ENCODE measurements at regions not wholly inside any gene's neighbourhood (a gene's known extent, or its start where the extent isn't known, plus 50 kb on each side); places are given as distances from the start of the nearest gene placed in this dataset.

DNA sequence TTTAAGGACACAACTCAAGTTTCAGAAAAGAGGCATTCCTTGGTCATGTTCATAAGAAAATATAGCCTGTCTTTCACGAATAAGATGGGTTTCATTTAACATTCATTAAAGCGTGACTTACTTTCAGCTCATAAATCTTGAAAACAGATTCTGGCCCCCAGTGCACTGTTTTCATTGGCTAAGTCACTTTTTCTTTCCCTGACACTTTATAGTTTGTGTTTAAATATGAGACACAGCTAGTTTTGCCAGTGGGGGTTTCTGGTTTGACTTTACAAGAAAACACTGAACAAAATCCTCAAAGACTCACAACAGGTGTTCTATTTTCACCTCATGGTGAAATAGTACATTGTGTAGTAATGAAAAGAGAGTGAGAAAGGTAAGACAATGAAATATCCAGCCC lies 65.9 kb downstream of the PHLDA1 start:
- CTCF ChIA-PET = interaction anchor here (0.9 kb wide), 1 partner anchor 14 kb away, joined by 4 read pairs; no protein-coding TSS in a partner anchor
- no peak overlapping the region for H3K27ac ChIP-seq (ENCODE audit: extremely low read depth, low read depth, low read length)

DNA sequence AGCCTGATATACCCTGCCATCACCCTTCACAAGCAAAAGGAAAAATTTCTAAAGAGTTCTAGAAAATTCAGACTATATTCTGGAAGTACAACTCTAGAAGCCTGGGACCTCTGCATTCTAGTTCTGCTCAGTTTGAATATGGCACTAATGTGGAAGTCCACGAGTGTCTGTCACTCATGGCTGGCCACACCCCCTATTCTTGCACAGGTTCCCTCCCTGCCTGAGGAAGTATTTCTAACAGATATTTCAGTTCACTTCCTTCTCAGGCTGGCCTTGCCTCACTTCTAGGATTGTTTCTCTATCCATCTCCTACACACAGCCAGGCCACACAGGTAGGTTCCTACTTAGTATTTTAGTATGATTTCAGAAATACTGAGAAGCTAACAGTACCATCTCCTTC lies 67.4 kb downstream of the PHLDA1 start:
- ChIA-PET POLR2A (no interaction called here), CTCF (interaction anchor here (0.6 kb wide), 1 partner anchor 11 kb away, joined by 3 read pairs; no protein-coding TSS in a partner anchor)
- peaks cover 3% of the 10 kb centered on the region; the same call in 1 of the 2 replicates for H3K4me1 ChIP-seq (ENCODE audit: control insufficient read depth, insufficient read depth, low read length)
- TF ChIP-seq KLF7 (tag by site-specific recombination; IDR thresholded peaks at IDR 0.05; ENCODE audit: borderline replicate concordance) = no peak
- TF ChIP-seq ZNF335 (tag by site-specific recombination; conservative IDR thresholded peaks at IDR 0.05) = no peak
- no peak for TF ChIP-seq MEIS1 (CRISPR knock-in tag; IDR thresholded peaks at IDR 0.05; ENCODE audit: borderline replicate concordance)
- no peak for TF ChIP-seq ZNF121 (tag by site-specific recombination; IDR thresholded peaks at IDR 0.05)
- TF ChIP-seq, protein P1, sequence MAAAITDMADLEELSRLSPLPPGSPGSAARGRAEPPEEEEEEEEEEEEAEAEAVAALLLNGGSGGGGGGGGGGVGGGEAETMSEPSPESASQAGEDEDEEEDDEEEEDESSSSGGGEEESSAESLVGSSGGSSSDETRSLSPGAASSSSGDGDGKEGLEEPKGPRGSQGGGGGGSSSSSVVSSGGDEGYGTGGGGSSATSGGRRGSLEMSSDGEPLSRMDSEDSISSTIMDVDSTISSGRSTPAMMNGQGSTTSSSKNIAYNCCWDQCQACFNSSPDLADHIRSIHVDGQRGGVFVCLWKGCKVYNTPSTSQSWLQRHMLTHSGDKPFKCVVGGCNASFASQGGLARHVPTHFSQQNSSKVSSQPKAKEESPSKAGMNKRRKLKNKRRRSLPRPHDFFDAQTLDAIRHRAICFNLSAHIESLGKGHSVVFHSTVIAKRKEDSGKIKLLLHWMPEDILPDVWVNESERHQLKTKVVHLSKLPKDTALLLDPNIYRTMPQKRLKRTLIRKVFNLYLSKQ (tag by site-specific recombination; IDR thresholded peaks at IDR 0.05; ENCODE audit: borderline replicate concordance) = no peak
- TF ChIP-seq, protein P2, sequence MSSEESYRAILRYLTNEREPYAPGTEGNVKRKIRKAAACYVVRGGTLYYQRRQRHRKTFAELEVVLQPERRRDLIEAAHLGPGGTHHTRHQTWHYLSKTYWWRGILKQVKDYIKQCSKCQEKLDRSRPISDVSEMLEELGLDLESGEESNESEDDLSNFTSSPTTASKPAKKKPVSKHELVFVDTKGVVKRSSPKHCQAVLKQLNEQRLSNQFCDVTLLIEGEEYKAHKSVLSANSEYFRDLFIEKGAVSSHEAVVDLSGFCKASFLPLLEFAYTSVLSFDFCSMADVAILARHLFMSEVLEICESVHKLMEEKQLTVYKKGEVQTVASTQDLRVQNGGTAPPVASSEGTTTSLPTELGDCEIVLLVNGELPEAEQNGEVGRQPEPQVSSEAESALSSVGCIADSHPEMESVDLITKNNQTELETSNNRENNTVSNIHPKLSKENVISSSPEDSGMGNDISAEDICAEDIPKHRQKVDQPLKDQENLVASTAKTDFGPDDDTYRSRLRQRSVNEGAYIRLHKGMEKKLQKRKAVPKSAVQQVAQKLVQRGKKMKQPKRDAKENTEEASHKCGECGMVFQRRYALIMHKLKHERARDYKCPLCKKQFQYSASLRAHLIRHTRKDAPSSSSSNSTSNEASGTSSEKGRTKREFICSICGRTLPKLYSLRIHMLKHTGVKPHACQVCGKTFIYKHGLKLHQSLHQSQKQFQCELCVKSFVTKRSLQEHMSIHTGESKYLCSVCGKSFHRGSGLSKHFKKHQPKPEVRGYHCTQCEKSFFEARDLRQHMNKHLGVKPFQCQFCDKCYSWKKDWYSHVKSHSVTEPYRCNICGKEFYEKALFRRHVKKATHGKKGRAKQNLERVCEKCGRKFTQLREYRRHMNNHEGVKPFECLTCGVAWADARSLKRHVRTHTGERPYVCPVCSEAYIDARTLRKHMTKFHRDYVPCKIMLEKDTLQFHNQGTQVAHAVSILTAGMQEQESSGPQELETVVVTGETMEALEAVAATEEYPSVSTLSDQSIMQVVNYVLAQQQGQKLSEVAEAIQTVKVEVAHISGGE (tag by site-specific recombination; conservative IDR thresholded peaks at IDR 0.05; ENCODE audit: low read depth) = no peak
- TF ChIP-seq ZSCAN23 (tag by site-specific recombination; IDR thresholded peaks at IDR 0.05) = no peak
- TF ChIP-seq ZNF350 (tag by site-specific recombination; IDR thresholded peaks at IDR 0.05) = no peak
- no peak for TF ChIP-seq TRIM28 (IDR thresholded peaks at IDR 0.05; ENCODE audit: borderline replicate concordance, low read length)
- no peak for TF ChIP-seq ZNF426 (tag by site-specific recombination; IDR thresholded peaks at IDR 0.05)
- TF ChIP-seq ZNF629 (tag by site-specific recombination; IDR thresholded peaks at IDR 0.05) = no peak
- TF ChIP-seq, protein P3, sequence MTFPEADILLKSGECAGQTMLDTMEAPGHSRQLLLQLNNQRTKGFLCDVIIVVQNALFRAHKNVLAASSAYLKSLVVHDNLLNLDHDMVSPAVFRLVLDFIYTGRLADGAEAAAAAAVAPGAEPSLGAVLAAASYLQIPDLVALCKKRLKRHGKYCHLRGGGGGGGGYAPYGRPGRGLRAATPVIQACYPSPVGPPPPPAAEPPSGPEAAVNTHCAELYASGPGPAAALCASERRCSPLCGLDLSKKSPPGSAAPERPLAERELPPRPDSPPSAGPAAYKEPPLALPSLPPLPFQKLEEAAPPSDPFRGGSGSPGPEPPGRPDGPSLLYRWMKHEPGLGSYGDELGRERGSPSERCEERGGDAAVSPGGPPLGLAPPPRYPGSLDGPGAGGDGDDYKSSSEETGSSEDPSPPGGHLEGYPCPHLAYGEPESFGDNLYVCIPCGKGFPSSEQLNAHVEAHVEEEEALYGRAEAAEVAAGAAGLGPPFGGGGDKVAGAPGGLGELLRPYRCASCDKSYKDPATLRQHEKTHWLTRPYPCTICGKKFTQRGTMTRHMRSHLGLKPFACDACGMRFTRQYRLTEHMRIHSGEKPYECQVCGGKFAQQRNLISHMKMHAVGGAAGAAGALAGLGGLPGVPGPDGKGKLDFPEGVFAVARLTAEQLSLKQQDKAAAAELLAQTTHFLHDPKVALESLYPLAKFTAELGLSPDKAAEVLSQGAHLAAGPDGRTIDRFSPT (tag by site-specific recombination; IDR thresholded peaks at IDR 0.05) = no peak
- TF ChIP-seq ZNF132 (tag by site-specific recombination; IDR thresholded peaks at IDR 0.05; ENCODE audit: borderline replicate concordance) = no peak
- TF ChIP-seq, protein P4, sequence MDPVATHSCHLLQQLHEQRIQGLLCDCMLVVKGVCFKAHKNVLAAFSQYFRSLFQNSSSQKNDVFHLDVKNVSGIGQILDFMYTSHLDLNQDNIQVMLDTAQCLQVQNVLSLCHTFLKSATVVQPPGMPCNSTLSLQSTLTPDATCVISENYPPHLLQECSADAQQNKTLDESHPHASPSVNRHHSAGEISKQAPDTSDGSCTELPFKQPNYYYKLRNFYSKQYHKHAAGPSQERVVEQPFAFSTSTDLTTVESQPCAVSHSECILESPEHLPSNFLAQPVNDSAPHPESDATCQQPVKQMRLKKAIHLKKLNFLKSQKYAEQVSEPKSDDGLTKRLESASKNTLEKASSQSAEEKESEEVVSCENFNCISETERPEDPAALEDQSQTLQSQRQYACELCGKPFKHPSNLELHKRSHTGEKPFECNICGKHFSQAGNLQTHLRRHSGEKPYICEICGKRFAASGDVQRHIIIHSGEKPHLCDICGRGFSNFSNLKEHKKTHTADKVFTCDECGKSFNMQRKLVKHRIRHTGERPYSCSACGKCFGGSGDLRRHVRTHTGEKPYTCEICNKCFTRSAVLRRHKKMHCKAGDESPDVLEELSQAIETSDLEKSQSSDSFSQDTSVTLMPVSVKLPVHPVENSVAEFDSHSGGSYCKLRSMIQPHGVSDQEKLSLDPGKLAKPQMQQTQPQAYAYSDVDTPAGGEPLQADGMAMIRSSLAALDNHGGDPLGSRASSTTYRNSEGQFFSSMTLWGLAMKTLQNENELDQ (tag by site-specific recombination; IDR thresholded peaks at IDR 0.05; ENCODE audit: low read depth) = no peak
- TF ChIP-seq, protein P5, sequence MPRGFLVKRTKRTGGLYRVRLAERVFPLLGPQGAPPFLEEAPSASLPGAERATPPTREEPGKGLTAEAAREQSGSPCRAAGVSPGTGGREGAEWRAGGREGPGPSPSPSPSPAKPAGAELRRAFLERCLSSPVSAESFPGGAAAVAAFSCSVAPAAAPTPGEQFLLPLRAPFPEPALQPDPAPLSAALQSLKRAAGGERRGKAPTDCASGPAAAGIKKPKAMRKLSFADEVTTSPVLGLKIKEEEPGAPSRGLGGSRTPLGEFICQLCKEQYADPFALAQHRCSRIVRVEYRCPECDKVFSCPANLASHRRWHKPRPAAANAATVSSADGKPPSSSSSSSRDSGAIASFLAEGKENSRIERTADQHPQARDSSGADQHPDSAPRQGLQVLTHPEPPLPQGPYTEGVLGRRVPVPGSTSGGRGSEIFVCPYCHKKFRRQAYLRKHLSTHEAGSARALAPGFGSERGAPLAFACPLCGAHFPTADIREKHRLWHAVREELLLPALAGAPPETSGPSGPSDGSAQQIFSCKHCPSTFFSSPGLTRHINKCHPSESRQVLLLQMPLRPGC (tag by site-specific recombination; IDR thresholded peaks at IDR 0.05) = no peak
- no peak for TF ChIP-seq ZNF140 (tag by site-specific recombination; IDR thresholded peaks at IDR 0.05)

More for the DNA sequence above, 65.9 kb downstream of the PHLDA1 start:
- TF ChIP-seq ZNF335 (tag by site-specific recombination; conservative IDR thresholded peaks at IDR 0.05) = no peak
- no peak for TF ChIP-seq ZNF670 (tag by site-specific recombination; IDR thresholded peaks at IDR 0.05; ENCODE audit: low read depth)
- peak; percentile 17; the same call in 1 of the 2 replicates for TF ChIP-seq GLIS1 (tag by site-specific recombination; IDR thresholded peaks at IDR 0.05)
- peak; percentile 54; the same call in 1 of the 2 replicates for TF ChIP-seq FEZF1 (tag by site-specific recombination; IDR thresholded peaks at IDR 0.05)
- TF ChIP-seq ZIC2 (tag by site-specific recombination; IDR thresholded peaks at IDR 0.05) = 0 out of 2 replicates have a peak, but pooled peaks have one; percentile 8
- TF ChIP-seq ZBTB20 (tag by site-specific recombination; IDR thresholded peaks at IDR 0.05) = peak; percentile 50; the same call in 1 of the 2 replicates
- TF ChIP-seq, protein P6, sequence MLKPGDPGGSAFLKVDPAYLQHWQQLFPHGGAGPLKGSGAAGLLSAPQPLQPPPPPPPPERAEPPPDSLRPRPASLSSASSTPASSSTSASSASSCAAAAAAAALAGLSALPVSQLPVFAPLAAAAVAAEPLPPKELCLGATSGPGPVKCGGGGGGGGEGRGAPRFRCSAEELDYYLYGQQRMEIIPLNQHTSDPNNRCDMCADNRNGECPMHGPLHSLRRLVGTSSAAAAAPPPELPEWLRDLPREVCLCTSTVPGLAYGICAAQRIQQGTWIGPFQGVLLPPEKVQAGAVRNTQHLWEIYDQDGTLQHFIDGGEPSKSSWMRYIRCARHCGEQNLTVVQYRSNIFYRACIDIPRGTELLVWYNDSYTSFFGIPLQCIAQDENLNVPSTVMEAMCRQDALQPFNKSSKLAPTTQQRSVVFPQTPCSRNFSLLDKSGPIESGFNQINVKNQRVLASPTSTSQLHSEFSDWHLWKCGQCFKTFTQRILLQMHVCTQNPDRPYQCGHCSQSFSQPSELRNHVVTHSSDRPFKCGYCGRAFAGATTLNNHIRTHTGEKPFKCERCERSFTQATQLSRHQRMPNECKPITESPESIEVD (tag by site-specific recombination; IDR thresholded peaks at IDR 0.05) = peak; percentile 79
- no peak for TF ChIP-seq ZNF174 (tag by site-specific recombination; IDR thresholded peaks at IDR 0.05)
- TF ChIP-seq SCRT2 (tag by site-specific recombination; IDR thresholded peaks at IDR 0.05) = peak; percentile 35; the same call in 1 of the 2 replicates
- 0 out of 2 replicates have a peak, but pooled peaks have one; percentile 47 for TF ChIP-seq ZNF561 (tag by site-specific recombination; IDR thresholded peaks at IDR 0.05; ENCODE audit: borderline replicate concordance)
- TF ChIP-seq SCRT1 (tag by site-specific recombination; IDR thresholded peaks at IDR 0.05; ENCODE audit: borderline replicate concordance) = peak; percentile 62; the same call in 1 of the 2 replicates
- Histone ChIP-seq H3K4me1 (ENCODE audit: control insufficient read depth, insufficient read depth, low read length) (peaks cover 3% of the 10 kb centered on the region; the same call in 1 of the 2 replicates), H3K9me3 (ENCODE audit: control insufficient read depth, insufficient read depth, low read depth, low read length) (no peaks in the 10 kb centered on the region), H3K4me3 (ENCODE audit: low read depth, low read length) (no peak overlapping the region), H3K36me3 (ENCODE audit: control insufficient read depth in 2 of 2, insufficient read depth in 1 of 2, low read length in 2 of 2) (no peaks in the 10 kb centered on the region)
- POLR2A ChIA-PET = interaction anchor here (0.6 kb wide), 1 partner anchor 531 kb away, joined by 5 read pairs; no protein-coding TSS in a partner anchor

More for the DNA sequence above, 67.4 kb downstream of the PHLDA1 start:
- no peak overlapping the region for H3K27ac ChIP-seq (ENCODE audit: extremely low read depth, low read depth, low read length)
- H3K36me3 ChIP-seq (ENCODE audit: control insufficient read depth in 2 of 2, insufficient read depth in 1 of 2, low read length in 2 of 2) = no peaks in the 10 kb centered on the region
- no peak overlapping the region for H3K4me3 ChIP-seq (ENCODE audit: low read depth, low read length)
- H3K9me3 ChIP-seq (ENCODE audit: control insufficient read depth, insufficient read depth, low read depth, low read length) = no peaks in the 10 kb centered on the region
